Suprapubic skin (tissue), 4 donors: ENCODE measurements at regions not wholly inside any gene's neighbourhood (a gene's known extent, or its start where the extent isn't known, plus 50 kb on each side); places are given as distances from the start of the nearest gene placed in this dataset.

Source experiments
- DNase-seq, 2 donors: peaks; one replicate each; pipeline ENCODE4 v3.0.0-alpha.2; 2019; ENCODE audit warnings: low spot score in 2 of 2
- H3K27ac ChIP-seq: fragments of 200-600 bp; sonication (generic); one replicate; pipeline ENCODE4 v1.5.1; 2019
- H3K27me3 ChIP-seq: fragments of 200-600 bp; sonication (generic); one replicate; pipeline ENCODE4 v1.5.1; 2019
- H3K36me3 ChIP-seq: fragments of 200-600 bp; sonication (generic); one replicate; pipeline ENCODE4 v1.5.1; 2019
- H3K4me1 ChIP-seq: fragments of 200-600 bp; sonication (generic); one replicate; pipeline ENCODE4 v1.5.1; 2019
- H3K4me3 ChIP-seq: fragments of 200-600 bp; sonication (generic); one replicate; pipeline ENCODE4 v1.5.1; 2019; ENCODE audit warnings: mild to moderate bottlenecking
- H3K9me3 ChIP-seq: fragments of 200-600 bp; sonication (generic); one replicate; pipeline ENCODE4 v1.5.1; 2019
- CTCF ChIP-seq, 2 donors: fragments of 200-600 bp in 1 of 2; fragments of 450-650 bp in 1 of 2; sonication (generic) in 1 of 2; IDR thresholded peaks; one replicate each; pipeline ENCODE4 v1.5.1; 2016 to 2019; ENCODE audit warnings: antibody characterized with exemption in 2 of 2, mild to moderate bottlenecking in 1 of 2, moderate library complexity in 1 of 2
- EP300 ChIP-seq: sonication (generic); formaldehyde crosslinking; IDR thresholded peaks from one replicate; pipeline ENCODE4 v1.6.1; 2017; ENCODE audit warnings: antibody characterized with exemption
- POLR2A ChIP-seq, 2 donors: fragments of 450-650 bp; IDR thresholded peaks; one replicate each; pipeline ENCODE4 v1.6.1; 2017; ENCODE audit warnings: antibody characterized with exemption in 2 of 2, mild to moderate bottlenecking in 2 of 2, moderate library complexity in 2 of 2
- POLR2AphosphoS5 ChIP-seq, 3 donors: sonication (generic); formaldehyde crosslinking; IDR thresholded peaks; one replicate each; pipeline ENCODE4 v1.6.1; 2017; ENCODE audit warnings: antibody characterized with exemption in 3 of 3
- WGBS: methylation state at CpG from one replicate; pipeline ENCODE4 v1.1.5; 2018; 5-methylcytosine and 5-hydroxymethylcytosine counted together

DNA sequence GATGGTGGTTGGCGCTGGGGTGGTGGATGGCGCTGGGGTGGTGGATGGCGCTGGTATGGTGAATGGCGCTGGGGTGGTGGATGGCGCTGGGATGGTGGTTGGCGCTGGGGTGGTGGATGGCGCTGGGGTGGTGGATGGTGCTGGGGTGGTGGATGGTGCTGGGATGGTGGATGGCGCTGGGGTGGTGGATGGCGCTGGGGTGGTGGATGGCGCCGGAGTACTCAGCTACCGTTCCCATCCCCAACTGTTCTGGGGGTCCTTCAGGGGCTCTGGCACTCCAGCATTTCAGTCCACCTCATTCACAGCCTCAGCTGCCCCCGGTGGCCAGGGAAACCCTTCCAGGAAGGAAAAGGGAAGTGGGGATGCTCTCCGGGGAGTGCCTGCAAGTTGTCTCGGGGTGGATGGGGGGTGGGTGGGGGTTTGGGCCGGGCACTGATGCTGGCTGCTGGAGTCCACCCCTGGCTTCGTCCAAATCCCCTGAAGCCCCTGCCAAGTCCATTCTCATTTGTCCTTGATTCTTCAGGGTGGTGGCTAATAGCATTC lies 147.3 kb upstream of the COL5A1 start:
- peak in 1 of 2 donors; percentile 50 for DNase-seq
- Histone ChIP-seq H3K9me3 (no peaks in the 10 kb centered on the region), H3K4me1 (peaks cover 5% of the 10 kb centered on the region), H3K36me3 (no peaks in the 10 kb centered on the region), H3K27ac (no peak overlapping the region), H3K27me3 (peaks cover 19% of the 10 kb centered on the region), H3K4me3 (no peak overlapping the region)
- TF ChIP-seq POLR2A (IDR thresholded peaks at IDR 0.05) (no peak), EP300 (no peak), CTCF (IDR thresholded peaks at IDR 0.05) (no peak), POLR2AphosphoS5 (IDR thresholded peaks at IDR 0.05) (no peak)
- 80% methylated on average over 17 of the region's 17 CpGs for WGBS

DNA sequence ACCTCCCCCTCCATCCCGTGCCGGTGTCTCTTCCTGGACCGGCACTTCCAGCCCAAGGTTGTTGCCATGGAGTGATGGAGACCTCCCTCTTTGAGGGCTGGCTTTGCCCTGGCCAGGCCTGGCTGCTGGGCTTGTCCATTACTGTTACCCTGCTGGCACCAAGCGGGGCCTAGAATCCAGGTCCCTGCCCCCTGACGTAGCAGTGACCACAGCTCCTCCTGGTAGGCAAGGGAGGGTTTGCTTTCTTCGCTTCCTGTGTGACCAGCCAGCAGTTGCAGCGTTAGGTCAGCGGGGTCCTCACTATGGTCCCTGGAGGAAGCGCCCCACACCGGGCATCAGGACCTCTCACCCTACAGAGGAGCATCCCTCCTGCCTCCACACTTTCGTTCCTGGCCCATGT lies 146.7 kb upstream of the COL5A1 start:
- 81% methylated on average over 7 of the region's 11 CpGs for WGBS
- TF ChIP-seq POLR2AphosphoS5 (IDR thresholded peaks at IDR 0.05), result no peak
- TF ChIP-seq POLR2A (IDR thresholded peaks at IDR 0.05), result no peak
- TF ChIP-seq CTCF (IDR thresholded peaks at IDR 0.05), result no peak
- TF ChIP-seq EP300, result no peak
- Histone ChIP-seq H3K36me3 (no peaks in the 10 kb centered on the region), H3K4me3 (no peak overlapping the region), H3K27me3 (peaks cover 19% of the 10 kb centered on the region), H3K4me1 (peaks cover 5% of the 10 kb centered on the region), H3K9me3 (no peaks in the 10 kb centered on the region), H3K27ac (no peak overlapping the region)
- DNase-seq, result peak; percentile 47 to 67

GRCh38 chr9:134495881-134496412 lies 145.7 kb upstream of the COL5A1 start:
- peaks cover 23% of the 10 kb centered on the region for H3K27me3 ChIP-seq
- no peaks in the 10 kb centered on the region for H3K9me3 ChIP-seq
- peak in 1 of 2 donors; percentile 54 for DNase-seq
- WGBS, result 96% methylated on average over 17 of the region's 17 CpGs
- H3K27ac ChIP-seq, result no peak overlapping the region
- H3K36me3 ChIP-seq, result no peaks in the 10 kb centered on the region
- no peak overlapping the region for H3K4me3 ChIP-seq
- peaks cover 5% of the 10 kb centered on the region for H3K4me1 ChIP-seq
- no peak for TF ChIP-seq POLR2A (IDR thresholded peaks at IDR 0.05)
- TF ChIP-seq POLR2AphosphoS5 (IDR thresholded peaks at IDR 0.05), result no peak
- TF ChIP-seq CTCF (IDR thresholded peaks at IDR 0.05), result no peak
- TF ChIP-seq EP300, result no peak

DNA sequence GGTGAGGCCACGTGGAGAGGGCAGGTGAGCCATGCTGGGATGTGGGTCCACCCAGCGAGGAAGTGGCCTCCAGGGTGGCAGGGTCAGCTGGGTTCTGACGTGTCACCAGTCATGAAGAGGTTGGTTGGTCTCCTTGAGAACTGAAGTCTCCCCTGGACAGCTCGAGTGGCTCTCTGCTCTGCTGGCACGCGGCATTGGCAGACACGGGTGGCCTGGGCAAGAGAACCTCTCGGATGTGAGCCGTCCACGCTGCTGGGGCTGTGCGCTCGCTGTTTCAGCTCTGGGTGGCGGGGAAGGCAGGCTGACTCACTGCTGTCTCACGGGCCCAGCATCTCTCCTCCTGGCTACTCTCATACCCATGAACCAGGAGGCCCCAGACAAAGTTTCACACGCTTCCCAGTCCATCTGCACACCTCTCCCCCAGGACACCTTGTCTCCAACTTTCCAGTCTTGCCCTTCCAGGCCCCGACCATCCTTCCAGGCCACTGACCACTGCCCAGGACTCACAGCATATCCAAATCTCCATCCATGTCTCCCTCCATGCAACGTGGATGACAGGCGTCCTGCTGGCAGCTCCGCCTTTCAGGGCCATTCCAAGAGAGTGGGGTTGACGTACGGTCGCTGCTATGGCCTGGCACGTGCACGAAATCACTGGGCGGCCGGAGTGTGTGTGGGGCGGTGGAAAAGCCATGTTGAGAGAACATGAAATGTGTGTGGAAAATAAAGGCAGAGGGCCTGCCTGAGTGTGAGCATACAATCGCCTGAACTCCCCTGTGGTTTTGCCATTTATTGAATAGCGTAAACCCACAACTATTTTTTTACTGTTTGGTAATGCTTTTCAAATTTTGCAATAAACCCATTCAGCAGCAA lies 145.0 kb upstream of the COL5A1 start:
- DNase-seq, result peak; percentile 70 to 80
- Histone ChIP-seq H3K9me3 (no peaks in the 10 kb centered on the region), H3K27me3 (peaks cover 30% of the 10 kb centered on the region), H3K4me1 (peaks cover 5% of the 10 kb centered on the region), H3K36me3 (no peaks in the 10 kb centered on the region), H3K27ac (no peak overlapping the region), H3K4me3 (no peak overlapping the region)
- TF ChIP-seq CTCF (IDR thresholded peaks at IDR 0.05) (no peak), POLR2A (IDR thresholded peaks at IDR 0.05) (no peak)
- WGBS, result 69% methylated on average over 19 of the region's 29 CpGs

DNA sequence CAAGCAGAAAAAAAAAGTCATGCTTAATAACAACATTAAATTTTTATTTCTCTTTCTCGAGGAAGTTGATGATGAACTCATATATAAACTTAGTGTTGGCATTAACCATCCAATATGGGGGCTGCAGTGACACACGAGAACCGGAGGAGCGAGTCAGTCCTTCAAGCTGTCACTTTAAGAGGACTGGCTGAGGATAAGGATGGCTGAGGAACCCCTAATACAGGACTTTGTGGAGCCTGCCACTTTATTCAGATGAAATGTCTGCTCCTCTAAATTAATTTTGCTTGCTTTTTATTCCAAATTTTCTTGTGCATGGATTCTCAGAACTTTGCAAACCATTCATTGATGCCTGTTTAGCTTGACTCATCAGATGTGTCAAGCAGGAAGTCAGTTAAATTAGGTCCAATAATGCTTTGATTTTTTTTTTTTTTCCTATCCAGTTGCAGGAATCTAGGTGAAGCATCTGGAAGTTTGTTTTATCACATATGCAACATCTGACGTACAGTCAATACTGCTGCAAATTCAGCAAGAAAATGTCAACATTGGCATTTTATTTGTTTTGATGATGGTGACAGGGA lies 144.2 kb upstream of the COL5A1 start:
- Histone ChIP-seq H3K4me1 (peaks cover under 1% of the 10 kb centered on the region), H3K4me3 (no peak overlapping the region), H3K27me3 (peaks cover 37% of the 10 kb centered on the region), H3K9me3 (no peaks in the 10 kb centered on the region), H3K36me3 (no peaks in the 10 kb centered on the region), H3K27ac (no peak overlapping the region)
- TF ChIP-seq POLR2A (IDR thresholded peaks at IDR 0.05), result no peak
- no peak for TF ChIP-seq CTCF (IDR thresholded peaks at IDR 0.05)
- no peak for TF ChIP-seq POLR2AphosphoS5 (IDR thresholded peaks at IDR 0.05)
- no peak for TF ChIP-seq EP300
- WGBS, result 63% methylated on average over 5 of the region's 5 CpGs
- no peak for DNase-seq
